NOMO-1 (cell line): ENCODE measurements at regions not wholly inside any gene's neighbourhood (a gene's known extent, or its start where the extent isn't known, plus 50 kb on each side); places are given as distances from the start of the nearest gene placed in this dataset.

Source experiments
- DNase-seq, 2 experiments: peaks; one replicate each; lab custom pipeline; 2025; ENCODE audit not compliant: unreplicated experiment in 2 of 2; lab: John Stamatoyannopoulos, UW

GRCh38 chr2:201968050-201968449 lies 65.6 kb upstream of the FZD7 start:
- no peak for DNase-seq

- DNase-seq: no peak
Observed at GRCh38 chr2:201968476-201968875, 65.2 kb upstream of the FZD7 start.

DNA sequence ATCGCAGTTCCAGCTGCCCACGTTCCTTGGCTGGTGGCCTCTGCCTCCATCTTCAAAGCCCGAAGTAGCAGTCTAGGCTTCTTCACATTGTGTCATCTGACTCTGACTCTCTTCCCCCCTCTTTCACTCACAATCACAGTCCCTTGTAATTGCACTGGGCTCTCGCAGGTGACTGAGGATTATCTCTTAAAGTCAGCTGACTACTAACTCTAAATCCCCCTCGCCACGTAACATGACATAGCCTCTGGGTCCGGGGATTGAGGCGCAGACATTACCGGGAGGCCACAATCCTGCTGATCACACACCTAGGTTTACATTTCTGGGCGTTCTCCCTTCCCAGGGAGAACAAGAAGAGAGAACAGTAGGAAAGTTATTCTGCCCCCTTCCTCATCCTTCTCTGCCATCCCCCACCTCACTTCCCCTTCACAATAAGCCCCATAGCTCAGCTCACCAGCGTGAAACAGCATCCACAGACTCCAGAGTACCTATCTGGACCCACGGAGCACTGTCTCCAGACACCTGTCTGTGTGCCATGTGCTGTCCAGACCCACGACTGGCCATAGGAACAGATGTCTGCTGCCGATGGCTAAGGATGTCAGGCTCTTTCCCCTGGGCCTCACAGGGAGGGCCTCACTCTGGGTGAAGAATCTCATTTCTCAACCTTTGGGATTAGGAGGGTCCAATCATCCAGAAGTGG lies 64.3 kb upstream of the FZD7 start:
- DNase-seq: no peak

- no peak for DNase-seq
Observed at GRCh38 chr2:201969938-201970785, 63.5 kb upstream of the FZD7 start.

GRCh38 chr2:201970786-201971108 lies 62.9 kb upstream of the FZD7 start:
- no peak for DNase-seq

- DNase-seq: no peak
Observed at GRCh38 chr2:201971531-201972228, 62.0 kb upstream of the FZD7 start.

DNA sequence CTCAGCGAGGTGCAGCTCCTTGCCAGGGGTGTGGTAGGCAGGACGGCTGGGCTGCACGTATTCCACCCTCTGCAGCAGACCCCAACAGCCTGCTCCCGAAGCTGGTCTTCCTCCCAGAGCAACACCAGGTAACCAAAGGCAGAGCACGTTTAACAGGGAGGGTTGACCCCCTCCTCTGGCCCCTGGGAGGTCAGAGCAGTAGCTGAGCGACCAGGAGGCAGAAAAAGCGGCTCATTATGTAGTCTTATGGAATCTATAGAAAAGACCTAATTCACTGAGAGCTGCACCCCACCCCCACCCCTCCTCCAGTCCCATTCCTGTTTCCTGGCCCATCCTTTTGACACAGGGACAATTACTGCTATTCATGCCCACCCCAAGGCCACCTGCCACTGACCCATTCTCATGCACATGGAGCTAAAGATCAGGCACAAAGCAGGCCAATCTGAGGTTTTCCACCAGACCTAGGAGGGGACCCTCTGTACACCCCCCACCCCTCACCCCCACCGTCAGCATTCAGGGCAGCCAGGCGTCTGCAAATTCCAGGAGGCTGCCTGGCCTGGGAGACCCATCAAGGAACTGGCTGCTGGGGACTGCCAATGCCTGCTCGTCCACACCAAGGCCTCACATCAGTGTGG lies 60.9 kb upstream of the FZD7 start:
- no peak for DNase-seq

DNA sequence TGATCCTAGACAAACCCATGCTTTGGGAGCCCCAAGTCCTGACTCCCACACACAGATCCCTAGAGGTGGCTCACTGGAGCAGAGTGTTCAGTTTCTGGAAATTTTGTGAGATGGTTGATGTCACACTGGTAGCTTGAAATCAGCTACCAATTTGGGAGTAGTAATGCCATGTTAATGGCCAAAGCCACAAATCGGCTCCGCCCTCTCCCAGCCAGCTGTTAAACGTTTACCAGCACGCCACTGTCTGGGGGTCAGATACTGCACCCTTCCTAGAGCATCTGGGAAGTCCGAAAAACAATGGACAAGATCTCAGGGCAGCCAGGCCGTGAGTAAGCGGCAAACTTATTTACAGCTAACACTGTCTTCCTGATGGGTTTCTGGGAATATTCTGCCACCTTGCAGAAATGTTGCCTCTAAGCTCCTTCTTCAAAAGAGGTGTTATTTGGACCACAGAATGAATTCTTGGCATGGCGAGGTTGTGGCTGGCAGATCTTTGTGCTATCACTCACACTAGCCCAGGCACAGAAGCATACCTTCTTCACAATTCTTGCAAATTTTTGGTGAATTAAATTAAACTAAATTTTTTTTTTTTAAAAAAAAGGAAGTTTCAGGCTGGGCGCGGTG lies 60.2 kb upstream of the FZD7 start:
- DNase-seq: no peak

DNA sequence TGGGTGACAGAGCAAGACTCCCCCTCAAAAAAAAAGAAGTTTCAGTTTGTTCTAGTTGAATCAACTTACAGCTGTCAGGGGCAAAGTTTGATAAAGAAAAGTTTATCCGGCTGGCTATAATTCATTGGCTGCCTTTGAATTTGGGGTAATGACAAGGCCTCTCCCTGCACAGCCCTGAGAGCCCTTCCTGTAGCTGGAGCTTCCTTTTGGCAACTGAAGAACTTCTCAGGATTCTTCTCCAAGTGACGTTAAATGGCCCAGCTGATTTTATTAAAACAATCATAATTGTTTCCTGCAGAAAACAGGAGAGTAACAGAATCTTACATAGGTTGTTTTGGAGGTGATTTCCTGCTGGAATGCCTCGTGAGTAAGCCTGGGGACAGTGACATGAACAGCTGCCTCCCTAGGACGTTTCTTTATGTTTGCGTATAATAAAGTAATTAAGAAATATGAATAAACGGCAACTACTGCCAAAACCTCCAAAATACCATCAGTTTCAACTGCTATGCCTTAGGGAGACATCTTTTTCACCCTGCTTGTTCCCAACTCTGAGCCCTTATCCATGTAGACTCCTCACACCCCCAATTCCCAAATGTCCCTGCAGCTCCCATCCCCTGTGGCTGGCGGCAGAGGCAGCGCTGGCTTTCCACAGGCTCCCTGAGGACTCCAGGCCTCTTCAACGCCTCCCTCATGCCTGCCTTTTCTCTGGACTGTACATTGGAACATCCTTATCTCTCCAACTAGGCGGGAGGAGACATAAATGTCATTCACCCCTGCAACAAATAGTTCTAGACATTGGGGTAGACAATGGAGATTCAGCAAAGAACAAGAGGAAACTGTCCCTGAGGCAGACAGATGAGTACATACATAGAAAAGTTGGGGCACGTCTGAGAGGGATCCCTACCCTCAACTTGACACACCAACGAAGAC lies 59.2 kb upstream of the FZD7 start:
- DNase-seq: no peak

- no peak for DNase-seq
Observed at GRCh38 chr2:201975434-201975833, 58.2 kb upstream of the FZD7 start.

- no peak for DNase-seq
Observed at GRCh38 chr2:201975964-201976612, 57.6 kb upstream of the FZD7 start.

GRCh38 chr2:201977651-201978050 lies 56.0 kb upstream of the FZD7 start:
- DNase-seq: no peak

DNA sequence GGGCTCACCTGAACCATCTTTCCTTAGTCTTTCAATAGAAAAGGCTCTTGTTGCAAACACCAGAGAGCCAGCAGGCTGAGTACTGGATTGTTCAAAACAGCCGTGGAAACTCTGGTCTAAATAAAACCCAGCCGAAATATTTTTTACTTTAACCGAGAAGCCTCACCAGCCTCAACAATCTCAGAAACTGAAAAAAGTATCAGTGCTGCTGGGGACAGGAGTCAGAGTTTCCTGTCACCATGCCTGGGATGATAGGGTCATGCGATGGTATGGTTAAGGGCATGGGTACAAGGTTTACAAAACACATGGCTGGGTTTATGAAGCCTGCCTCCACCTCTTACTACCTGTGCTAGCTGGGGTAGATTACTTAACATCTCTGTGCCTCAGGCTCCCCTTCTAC lies 55.3 kb upstream of the FZD7 start:
- no peak for DNase-seq

DNA sequence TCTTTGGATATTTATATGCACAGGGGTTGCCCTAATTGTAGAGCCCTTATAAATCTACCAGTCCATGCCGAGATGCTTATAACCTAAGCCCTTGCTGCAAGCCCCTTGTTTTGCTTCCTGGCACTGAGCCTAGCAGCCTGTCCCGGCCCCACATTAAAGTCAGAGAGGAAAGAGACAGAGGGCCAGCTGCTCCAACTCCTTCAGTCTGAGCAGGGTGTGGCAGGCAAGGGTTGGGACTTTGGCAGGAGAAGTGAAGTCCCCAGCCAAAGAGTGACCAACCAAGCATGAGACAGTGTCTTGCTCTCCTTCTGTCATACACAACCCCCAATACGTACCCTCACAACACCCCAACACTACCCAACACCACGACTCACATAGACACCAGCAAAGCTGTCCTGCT lies 54.7 kb upstream of the FZD7 start:
- DNase-seq: no peak

- DNase-seq: no peak
Observed at GRCh38 chr2:201980389-201980821, 53.2 kb upstream of the FZD7 start.

GRCh38 chr2:201980946-201981345 lies 52.7 kb upstream of the FZD7 start:
- DNase-seq: no peak

DNA sequence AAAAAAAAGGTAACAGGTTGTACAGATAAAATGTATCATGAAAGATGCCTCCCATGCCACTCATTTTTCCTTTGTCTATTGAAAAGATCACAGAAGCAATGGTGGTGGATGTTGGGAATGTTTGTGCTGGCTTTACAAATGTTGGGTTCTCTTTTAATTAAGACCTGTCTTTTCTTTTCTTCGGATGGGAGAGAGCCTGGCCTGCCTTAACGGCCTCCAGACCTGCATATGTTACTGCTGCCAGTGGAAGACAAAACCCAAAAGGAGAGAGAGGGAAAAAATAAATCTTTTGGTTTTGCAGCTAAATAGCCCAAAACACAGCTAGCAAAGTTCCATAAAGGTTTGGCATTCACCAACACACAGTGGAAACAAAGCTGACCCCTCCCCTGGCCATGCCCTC lies 50.5 kb upstream of the FZD7 start:
- DNase-seq: no peak

DNA sequence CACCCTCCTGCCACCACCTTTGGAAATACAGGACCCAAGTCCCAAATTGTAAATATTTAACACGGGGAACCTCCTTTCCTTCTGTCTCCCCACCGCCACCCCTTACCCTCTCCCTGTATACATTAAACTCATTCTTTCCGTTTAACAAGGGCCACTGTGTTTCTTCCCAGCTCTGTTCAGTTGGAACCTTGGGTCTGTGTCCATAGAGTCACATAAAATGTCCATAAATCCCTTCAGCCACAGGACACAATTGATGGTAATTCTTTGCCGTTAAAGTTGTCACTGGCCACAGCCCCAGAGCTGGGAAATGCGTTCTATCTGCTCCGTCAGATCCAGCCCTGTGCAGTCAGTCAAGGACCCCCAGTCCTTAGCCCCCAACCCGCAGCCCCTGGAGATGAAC lies 49.9 kb upstream of the FZD7 start:
- DNase-seq: no peak
